AG09319 (cell line): ENCODE measurements at regions not wholly inside any gene's neighbourhood (a gene's known extent, or its start where the extent isn't known, plus 50 kb on each side); places are given as distances from the start of the nearest gene placed in this dataset.

Source experiments
- DNase-seq: peaks from one replicate; pipeline ENCODE4 v3.0.0-alpha.2; 2010; ENCODE audit warnings: low read depth; ENCODE audit errors: extremely low read depth
- CTCF ChIP-seq: IDR thresholded peaks from 2 replicates; pipeline ENCODE4 v1.5.1; 2011; ENCODE audit warnings: low read depth, mild to moderate bottlenecking, inconsistent platforms, low read length, moderate library complexity

GRCh38 chr9:84103651-84104377, 123.2 kb downstream of the RMI1 start:
- no peak for TF ChIP-seq CTCF
- DNase-seq = no peak

GRCh38 chr9:84107081-84107480, 126.5 kb downstream of the RMI1 start:
- TF ChIP-seq CTCF = no peak
- DNase-seq = no peak

- TF ChIP-seq CTCF = no peak
- no peak for DNase-seq
These were observed 127.4 kb downstream of the RMI1 start for GRCh38 chr9:84107995-84108394.

GRCh38 chr9:84111726-84112125, 131.1 kb downstream of the RMI1 start:
- no peak for DNase-seq
- TF ChIP-seq CTCF = no peak

GRCh38 chr9:84121991-84122523, 141.5 kb downstream of the RMI1 start:
- DNase-seq = peak; percentile 61
- TF ChIP-seq CTCF = no peak

- TF ChIP-seq CTCF = no peak
- DNase-seq = no peak
These were observed 142.0 kb downstream of the RMI1 start for GRCh38 chr9:84122572-84122971.

- no peak for DNase-seq
- no peak for TF ChIP-seq CTCF
These were observed 143.2 kb downstream of the RMI1 start for GRCh38 chr9:84123648-84124406.
